ENCODE measurements at regions not wholly inside any gene's neighbourhood (a gene's known extent, or its start where the extent isn't known, plus 50 kb on each side); places are given as distances from the start of the nearest gene placed in this dataset.
A peak's percentile ranks its signal among the peaks of the same experiment; 100 is the strongest.

DNA sequence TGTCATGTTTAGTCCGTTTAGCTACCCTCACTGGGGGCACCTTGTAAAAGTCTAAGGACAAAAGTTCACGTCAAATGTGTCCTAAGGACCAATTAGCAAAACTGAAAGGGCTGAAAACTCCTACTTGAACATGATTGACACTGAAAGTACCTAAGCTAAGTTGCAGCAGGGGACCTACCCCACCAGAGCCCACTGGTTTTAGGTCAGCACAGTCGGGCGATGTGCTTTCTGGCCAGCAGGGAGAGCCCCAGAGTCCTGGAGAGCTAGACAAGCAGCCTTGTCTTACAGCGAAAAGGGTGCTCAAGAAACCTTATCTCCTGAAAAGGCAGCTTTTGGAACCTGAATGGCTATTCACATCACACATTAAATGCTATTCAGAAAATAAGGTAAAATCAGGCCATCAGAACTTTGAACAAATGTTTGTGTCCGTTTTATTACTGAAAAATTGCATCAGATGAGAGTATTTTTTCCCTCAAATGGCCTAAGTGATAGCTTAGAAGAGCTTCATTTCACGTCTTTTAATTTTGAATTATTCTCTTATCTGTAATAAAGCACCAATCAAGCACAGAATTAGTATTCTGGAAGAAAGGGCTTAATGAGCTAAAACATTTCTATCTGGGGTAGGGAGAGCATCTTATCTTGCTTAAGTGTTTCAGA, 52.2 kb upstream of the MKI67 start:
- DNase-seq (ENCODE audit: extremely low read depth in 1 of 4, low spot score in 3 of 4) (peak; percentile 9 to 33 (median 21)), FAIRE-seq (peak; percentile 65), ATAC-seq (peak; percentile 89)
- Histone ChIP-seq H4K20me1 (replicated peaks; ENCODE audit: control insufficient read depth, insufficient read depth, low read length) (no peaks in the 10 kb centered on the region), H3K36me3 (ENCODE audit: control insufficient read depth, insufficient read depth, low read length) (no peaks in the 10 kb centered on the region), H3K79me2 (ENCODE audit: control insufficient read depth, insufficient read depth, low read length) (no peaks in the 10 kb centered on the region), H3K9ac (ENCODE audit: insufficient read depth in 1 of 2, low read depth in 2 of 2, low read length in 2 of 2) (no peak overlapping the region), H3K4me1 (replicated peaks in 1 of 2; ENCODE audit: control insufficient read depth in 2 of 2, insufficient read depth in 2 of 2, low read length in 2 of 2) (no peaks in the 10 kb centered on the region), H3K27me3 (ENCODE audit: control insufficient read depth in 2 of 2, insufficient read depth in 2 of 2, low read length in 2 of 2) (no peaks in the 10 kb centered on the region), H3K9me3 (replicated peaks; ENCODE audit: control insufficient read depth, insufficient read depth, low read depth, low read length) (no peaks in the 10 kb centered on the region), H3K4me2 (ENCODE audit: insufficient read depth, low read length) (no peak overlapping the region), H3K9me1 (ENCODE audit: control insufficient read depth, insufficient read depth, low read length) (no peaks in the 10 kb centered on the region), H3K4me3 (no peak overlapping the region), H2AFZ (ENCODE audit: low read depth, low read length) (no peak overlapping the region), H3K27ac (ENCODE audit: extremely low read depth, low read depth, low read length) (no peak overlapping the region)
- WGBS (ENCODE audit: insufficient coverage, low coverage, missing lambda C conversion rate) = 2% methylated on average over 7 of the region's 7 CpGs
- ChIA-PET CTCF (ENCODE audit: low intra/inter-chr PET ratio) (no interaction called here), POLR2A (interaction anchor here (0.6 kb wide), 1 partner anchor 1851 kb away, joined by 3 read pairs; no protein-coding TSS in a partner anchor)
- intact Hi-C loops (cut with micrococcal nuclease) = no loop called here
- in situ Hi-C loops (cut with MboI) = no loop called here
- TF ChIP-seq FOXK1 (CRISPR knock-in tag; IDR thresholded peaks at IDR 0.05; ENCODE audit: borderline replicate concordance) (no peak), ZNF766 (CRISPR knock-in tag; conservative IDR thresholded peaks at IDR 0.05) (peak; percentile 77; the same call in 1 of the 2 replicates), SRF (CRISPR knock-in tag; IDR thresholded peaks at IDR 0.05) (no peak), ZSCAN29 (IDR thresholded peaks at IDR 0.05) (no peak)
- TF ChIP-seq, protein P1, sequence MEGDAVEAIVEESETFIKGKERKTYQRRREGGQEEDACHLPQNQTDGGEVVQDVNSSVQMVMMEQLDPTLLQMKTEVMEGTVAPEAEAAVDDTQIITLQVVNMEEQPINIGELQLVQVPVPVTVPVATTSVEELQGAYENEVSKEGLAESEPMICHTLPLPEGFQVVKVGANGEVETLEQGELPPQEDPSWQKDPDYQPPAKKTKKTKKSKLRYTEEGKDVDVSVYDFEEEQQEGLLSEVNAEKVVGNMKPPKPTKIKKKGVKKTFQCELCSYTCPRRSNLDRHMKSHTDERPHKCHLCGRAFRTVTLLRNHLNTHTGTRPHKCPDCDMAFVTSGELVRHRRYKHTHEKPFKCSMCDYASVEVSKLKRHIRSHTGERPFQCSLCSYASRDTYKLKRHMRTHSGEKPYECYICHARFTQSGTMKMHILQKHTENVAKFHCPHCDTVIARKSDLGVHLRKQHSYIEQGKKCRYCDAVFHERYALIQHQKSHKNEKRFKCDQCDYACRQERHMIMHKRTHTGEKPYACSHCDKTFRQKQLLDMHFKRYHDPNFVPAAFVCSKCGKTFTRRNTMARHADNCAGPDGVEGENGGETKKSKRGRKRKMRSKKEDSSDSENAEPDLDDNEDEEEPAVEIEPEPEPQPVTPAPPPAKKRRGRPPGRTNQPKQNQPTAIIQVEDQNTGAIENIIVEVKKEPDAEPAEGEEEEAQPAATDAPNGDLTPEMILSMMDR (IDR thresholded peaks at IDR 0.05 in 2 of 3, conservative IDR thresholded peaks at IDR 0.05 in 1 of 3; ENCODE audit: insufficient read depth in 2 of 3, low read depth in 1 of 3, low read length in 3 of 3) = peak; percentile 28 to 61 (median 43); a peak in 5 of 6 replicates
- TF ChIP-seq, protein P2, sequence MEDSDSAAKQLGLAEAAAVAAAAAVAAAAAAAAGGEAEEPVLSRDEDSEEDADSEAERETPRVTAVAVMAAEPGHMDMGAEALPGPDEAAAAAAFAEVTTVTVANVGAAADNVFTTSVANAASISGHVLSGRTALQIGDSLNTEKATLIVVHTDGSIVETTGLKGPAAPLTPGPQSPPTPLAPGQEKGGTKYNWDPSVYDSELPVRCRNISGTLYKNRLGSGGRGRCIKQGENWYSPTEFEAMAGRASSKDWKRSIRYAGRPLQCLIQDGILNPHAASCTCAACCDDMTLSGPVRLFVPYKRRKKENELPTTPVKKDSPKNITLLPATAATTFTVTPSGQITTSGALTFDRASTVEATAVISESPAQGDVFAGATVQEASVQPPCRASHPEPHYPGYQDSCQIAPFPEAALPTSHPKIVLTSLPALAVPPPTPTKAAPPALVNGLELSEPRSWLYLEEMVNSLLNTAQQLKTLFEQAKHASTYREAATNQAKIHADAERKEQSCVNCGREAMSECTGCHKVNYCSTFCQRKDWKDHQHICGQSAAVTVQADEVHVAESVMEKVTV (CRISPR knock-in tag; IDR thresholded peaks at IDR 0.05) = no peak
- BruUV-seq (replicated peaks) = no TSS peak

All from K562 (cell line).